A549 (cell line): ENCODE measurements at regions not wholly inside any gene's neighbourhood (a gene's known extent, or its start where the extent isn't known, plus 50 kb on each side); places are given as distances from the start of the nearest gene placed in this dataset.
"Not testable (repeated sequence)": the region's sequence is repeated elsewhere in the genome, so short reads cannot be mapped to it uniquely, and the experiment has no call there.

Source experiments
- ATAC-seq, 2 experiments: fragments of 200-7000 bp in 1 of 2; fragments of >200 bp in 1 of 2; cut with Nextera tagmentation in 1 of 2; cut with Tn5 transposase in 1 of 2; 3 replicates each; pipeline versions ENCODE4 v1.8.0 to v1.9.1; 2018 to 2020; ENCODE audit warnings: mild to moderate bottlenecking in 1 of 2, moderate library complexity in 1 of 2
- CTCF ChIA-PET: fragments of 300-600 bp; sonication (Branson Sonifier 250); formaldehyde crosslinking; extraction: SDS; loops from one replicate; lab custom pipeline; 2021; ENCODE audit warnings: antibody characterized with exemption, inconsistent platforms; lab: Yijun Ruan, JAX
- POLR2A ChIA-PET: fragments of 350-600 bp; formaldehyde crosslinking; extraction: SDS; loops from one replicate; lab custom pipeline; 2021; ENCODE audit warnings: antibody characterized with exemption, inconsistent platforms; lab: Yijun Ruan, JAX
- DNase-seq, 2 experiments: peaks; one replicate each; pipeline versions ENCODE4 v3.0.0 to v3.0.0-alpha.2; 2011 to 2016; ENCODE audit warnings: low read depth in 1 of 2, low spot score in 1 of 2
- FAIRE-seq: peaks from 2 replicates; lab custom pipeline; 2011; peaks lifted over from hg19 to GRCh38; lab: Jason Lieb, UNC
- H3K27ac ChIP-seq, 2 experiments: fragments of >200 bp; sonication (Bioruptor Twin); formaldehyde crosslinking; 3 replicates each; pipeline ENCODE4 v1.5.1; 2016 to 2017
- H3K4me1 ChIP-seq: fragments of >200 bp; sonication (Bioruptor Twin); formaldehyde crosslinking; 3 replicates; pipeline ENCODE4 v1.6.1; 2016
- H3K4me2 ChIP-seq: fragments of >200 bp; sonication (Bioruptor Twin); formaldehyde crosslinking; 3 replicates; pipeline ENCODE4 v1.6.1; 2016
- H3K4me3 ChIP-seq: fragments of >200 bp; sonication (Bioruptor Twin); formaldehyde crosslinking; 3 replicates; pipeline ENCODE4 v1.5.1; 2016
- H3K9me3 ChIP-seq: fragments of >200 bp; sonication (Bioruptor Twin); formaldehyde crosslinking; 3 replicates; pipeline ENCODE4 v1.6.1; 2016
- WGBS: methylation state at CpG from one replicate; pipeline ENCODE4 v1.1.6; 2017; ENCODE audit errors: missing lambda C conversion rate; 5-methylcytosine and 5-hydroxymethylcytosine counted together

GRCh38 chr9:41251101-41251500 is 62.0 kb upstream of the ZNG1F start:
- DNase-seq, H3K4me3 ChIP-seq, CTCF ChIA-PET, POLR2A ChIA-PET, H3K27ac ChIP-seq, H3K4me2 ChIP-seq, ATAC-seq, FAIRE-seq, H3K9me3 ChIP-seq, H3K4me1 ChIP-seq: not testable (repeated sequence)
- 10% methylated on average over 3 of the region's 3 CpGs for WGBS

- DNase-seq, H3K27ac ChIP-seq, CTCF ChIA-PET, ATAC-seq, H3K4me1 ChIP-seq, H3K4me2 ChIP-seq, POLR2A ChIA-PET, H3K4me3 ChIP-seq, H3K9me3 ChIP-seq, FAIRE-seq: not testable (repeated sequence)
- 9% methylated on average over 4 of the region's 4 CpGs for WGBS
Observed at GRCh38 chr9:41246702-41247101, 57.6 kb upstream of the ZNG1F start.
